HG02763 (cell line): ENCODE measurements at regions not wholly inside any gene's neighbourhood (a gene's known extent, or its start where the extent isn't known, plus 50 kb on each side); places are given as distances from the start of the nearest gene placed in this dataset.

Experiments used
- ATAC-seq: cut with Tn5 transposase; IDR thresholded peaks from one replicate; pipeline ENCODE4 v1.9.1; 2021; ENCODE audit warnings: mild to moderate bottlenecking, moderate library complexity; ENCODE audit not compliant: unreplicated experiment

DNA sequence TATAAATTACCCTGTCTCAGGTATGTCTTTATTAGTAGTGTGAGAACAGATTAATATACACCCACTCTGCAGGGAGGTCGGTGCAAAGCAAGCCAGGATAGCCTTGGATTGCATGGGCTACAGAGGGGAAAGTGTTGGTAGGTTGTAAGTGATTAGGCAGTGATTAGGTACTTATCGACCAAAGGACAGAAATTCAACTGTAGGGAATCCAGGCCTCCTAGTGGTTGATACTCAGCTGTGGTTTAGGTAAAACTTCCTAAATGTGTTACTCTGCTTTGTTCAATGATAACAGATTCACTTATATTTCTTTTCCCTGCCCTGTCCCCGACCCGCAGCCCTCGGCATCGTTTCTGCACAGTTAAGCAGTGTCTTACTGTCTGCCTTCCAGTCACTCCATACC lies 444.0 kb downstream of the FIGN start:
- no peak for ATAC-seq

- no peak for ATAC-seq
These were observed 443.1 kb upstream of the KCNH7 start for GRCh38 chr2:163281717-163282116.

- ATAC-seq: no peak
These were observed 430.9 kb upstream of the KCNH7 start for GRCh38 chr2:163269374-163270021.

DNA sequence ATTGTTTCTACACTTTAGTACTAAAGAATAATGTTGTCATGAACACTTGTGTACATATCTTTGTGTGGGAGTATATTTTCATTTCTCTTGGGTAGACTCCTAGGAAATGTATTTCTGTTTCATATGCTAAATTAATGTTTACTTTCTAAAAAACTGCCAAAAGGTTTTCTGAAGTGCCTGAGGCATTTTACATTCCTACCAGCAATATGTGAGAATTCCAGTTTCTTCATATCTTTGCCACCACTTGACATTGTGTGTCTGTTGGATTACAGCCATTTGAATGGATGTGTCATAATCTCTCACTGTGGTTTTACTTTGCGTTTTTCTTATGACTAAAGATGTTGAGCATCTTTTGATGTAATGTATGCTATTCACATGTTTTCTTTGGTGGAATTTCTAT lies 428.2 kb upstream of the KCNH7 start:
- no peak for ATAC-seq

- ATAC-seq: no peak
These were observed 427.0 kb upstream of the KCNH7 start for GRCh38 chr2:163265562-163265961.

DNA sequence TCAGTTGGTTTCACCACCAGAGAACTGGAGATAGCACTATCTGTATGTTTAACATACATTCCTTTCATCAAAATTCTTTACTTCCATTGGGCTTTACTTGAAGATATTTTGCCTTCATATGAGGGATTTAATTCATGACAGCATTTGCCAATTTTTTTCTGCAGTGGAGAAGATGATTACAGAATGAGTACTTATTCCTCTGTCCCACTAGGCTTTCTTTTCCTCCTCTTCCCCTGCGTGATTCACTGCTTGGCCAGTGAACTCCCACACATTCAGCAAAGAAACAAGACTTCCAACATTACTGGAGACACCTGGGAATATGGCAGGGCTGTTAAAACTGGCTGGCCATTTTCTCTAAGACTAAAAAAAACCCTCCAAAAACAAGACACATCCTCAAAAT lies 425.8 kb upstream of the KCNH7 start:
- no peak for ATAC-seq

DNA sequence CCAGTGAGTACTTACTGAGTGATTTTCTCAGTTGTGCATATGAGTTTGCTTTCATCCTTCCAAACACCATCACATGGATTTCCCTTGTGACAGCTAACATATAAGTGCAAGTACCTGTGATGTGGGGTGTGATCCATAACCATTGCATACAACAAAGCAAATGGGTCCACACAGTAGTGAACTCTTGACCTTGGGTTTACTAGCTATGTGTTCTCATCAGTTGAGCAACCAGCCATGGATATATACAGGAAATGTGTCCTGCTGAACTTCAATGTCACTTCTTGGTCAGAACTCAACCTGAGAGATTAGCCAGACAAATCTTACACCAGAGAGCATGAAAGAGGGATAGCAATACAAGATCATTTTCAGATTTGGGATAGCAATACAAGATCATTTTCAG lies 420.9 kb upstream of the KCNH7 start:
- no peak for ATAC-seq

DNA sequence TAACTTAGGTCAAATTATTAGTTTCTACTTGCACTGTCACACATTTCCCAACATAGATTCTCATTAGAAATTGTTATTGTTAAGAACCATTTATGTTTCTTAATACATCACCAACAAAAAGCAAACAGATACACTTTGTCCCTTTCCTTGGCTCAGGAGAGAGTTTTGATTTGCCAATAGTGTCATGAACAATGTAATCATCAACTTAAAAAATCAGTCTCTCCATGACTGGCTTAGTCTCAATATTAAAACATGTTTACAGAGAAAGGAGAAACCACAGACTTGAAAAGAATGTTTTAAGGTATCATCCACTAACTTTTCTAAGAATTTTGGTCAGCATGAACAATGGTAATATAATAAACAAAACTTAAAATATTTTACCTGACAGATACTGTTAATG lies 416.5 kb upstream of the KCNH7 start:
- ATAC-seq: no peak

GRCh38 chr2:163253621-163254285 lies 415.2 kb upstream of the KCNH7 start:
- ATAC-seq: no peak

DNA sequence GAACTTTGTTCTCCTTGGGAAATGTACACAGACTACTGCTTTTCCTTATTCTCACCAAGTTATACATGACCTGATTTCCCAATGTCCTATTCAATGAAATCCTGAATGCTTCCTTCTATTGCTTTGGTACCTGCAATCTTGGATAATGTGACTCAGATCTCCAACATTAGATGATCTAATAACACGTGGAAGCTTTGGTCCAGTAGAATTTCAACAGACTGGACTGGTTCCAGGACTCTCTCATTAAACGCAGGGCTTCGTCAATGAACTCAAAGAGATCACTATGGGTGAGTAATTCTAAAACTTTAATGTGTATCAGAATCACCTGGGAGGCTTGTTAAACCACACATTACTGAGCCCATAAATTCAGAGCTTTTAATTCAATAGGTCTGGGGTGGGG lies 413.6 kb upstream of the KCNH7 start:
- no peak for ATAC-seq

GRCh38 chr2:163248376-163249253 lies 410.0 kb upstream of the KCNH7 start:
- ATAC-seq: no peak

DNA sequence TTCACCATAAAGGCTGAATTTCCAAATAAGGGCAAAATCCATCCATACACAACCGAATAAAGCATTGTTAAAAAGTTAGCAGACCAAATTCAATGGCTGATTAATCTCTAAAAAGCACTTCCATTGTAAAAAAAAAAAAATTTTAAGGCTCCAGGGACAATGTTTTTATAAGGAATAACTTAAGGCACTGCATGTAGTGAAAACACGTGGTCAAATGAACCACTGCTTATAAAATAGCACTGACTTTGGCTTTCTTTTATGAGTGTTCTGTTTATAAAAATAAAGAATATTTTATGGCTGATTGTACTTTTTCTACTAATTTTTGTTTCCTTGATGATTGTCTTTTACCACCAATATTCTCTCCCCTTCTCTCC lies 409.3 kb upstream of the KCNH7 start:
- ATAC-seq: no peak

- ATAC-seq: no peak
These were observed 408.7 kb upstream of the KCNH7 start for GRCh38 chr2:163247156-163247846.

DNA sequence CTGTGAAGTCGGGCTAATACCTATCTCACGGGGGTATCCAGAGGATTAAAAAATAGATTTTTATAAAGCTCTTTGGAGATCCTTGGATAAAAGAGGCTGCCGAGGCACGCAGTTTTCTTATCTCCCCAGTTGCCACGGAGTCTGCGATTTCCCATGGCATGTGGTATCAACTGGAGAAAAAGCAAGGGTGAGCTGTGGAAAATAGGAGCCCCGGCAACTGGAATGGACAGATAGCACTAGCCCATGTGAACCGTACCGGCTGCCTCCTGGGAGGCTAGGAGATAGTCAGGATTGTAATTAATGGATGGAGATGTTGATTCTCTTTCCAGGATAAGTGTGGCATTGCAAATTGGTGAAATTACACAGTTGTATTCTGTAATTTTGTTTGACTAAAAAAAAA lies 407.6 kb upstream of the KCNH7 start:
- no peak for ATAC-seq

- ATAC-seq: no peak
These were observed 398.0 kb upstream of the KCNH7 start for GRCh38 chr2:163236553-163236952.

DNA sequence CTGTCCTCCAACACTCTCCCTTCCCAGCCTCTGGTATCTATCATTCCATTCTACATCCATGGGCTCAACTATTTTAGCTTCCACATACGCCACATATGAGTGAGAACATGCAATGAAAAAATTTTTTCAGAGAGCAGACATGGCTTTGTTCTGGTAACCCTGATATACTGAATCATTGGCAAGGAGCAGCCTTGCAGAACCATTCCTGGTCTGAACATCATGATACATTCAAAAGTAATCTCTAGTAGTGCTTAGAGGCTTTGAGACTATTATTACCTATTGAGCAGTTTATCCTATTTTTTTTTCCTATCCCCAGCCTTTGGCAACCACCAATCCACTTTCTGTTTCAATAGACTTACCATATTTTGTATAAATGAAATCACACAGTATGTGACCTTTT lies 393.1 kb upstream of the KCNH7 start:
- no peak for ATAC-seq

GRCh38 chr2:163213661-163214081 lies 375.1 kb upstream of the KCNH7 start:
- no peak for ATAC-seq

GRCh38 chr2:163210430-163210918 lies 371.9 kb upstream of the KCNH7 start:
- ATAC-seq: no peak

- no peak for ATAC-seq
These were observed 369.3 kb upstream of the KCNH7 start for GRCh38 chr2:163207693-163208370.

- no peak for ATAC-seq
These were observed 367.2 kb upstream of the KCNH7 start for GRCh38 chr2:163205589-163206254.
